GM12873 (cell line): ENCODE measurements at regions not wholly inside any gene's neighbourhood (a gene's known extent, or its start where the extent isn't known, plus 50 kb on each side); places are given as distances from the start of the nearest gene placed in this dataset.

Experiments
- TF ChIP-seq, protein P1 (sequence below): IDR thresholded peaks from 2 replicates; pipeline ENCODE4 v1.5.1; 2012; ENCODE audit warnings: low read depth, mild to moderate bottlenecking, moderate library complexity, low read length, control low read depth; ENCODE audit not compliant: insufficient read depth; ENCODE audit errors: missing control alignments

DNA sequence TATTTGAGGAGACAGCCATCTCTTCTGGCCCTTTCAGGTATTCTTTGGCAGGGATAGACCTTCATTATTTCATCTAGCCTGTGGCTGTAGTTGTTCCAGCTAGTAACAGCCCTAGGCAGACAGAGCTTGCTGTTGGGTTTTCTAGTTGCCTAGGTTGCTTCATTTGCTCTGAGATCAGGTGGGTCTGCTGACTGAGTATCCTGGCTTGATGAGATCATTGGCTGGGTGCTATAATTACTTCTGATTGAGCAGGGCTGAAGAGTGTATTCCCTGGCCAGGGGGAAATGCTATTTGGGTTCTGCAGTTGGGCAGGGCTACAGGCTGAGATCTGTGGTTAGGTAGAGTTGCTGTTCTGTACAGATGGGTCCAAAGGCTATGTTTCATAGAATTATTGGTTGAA lies 456.1 kb downstream of the PSAT1 start:
- TF ChIP-seq, protein P1, sequence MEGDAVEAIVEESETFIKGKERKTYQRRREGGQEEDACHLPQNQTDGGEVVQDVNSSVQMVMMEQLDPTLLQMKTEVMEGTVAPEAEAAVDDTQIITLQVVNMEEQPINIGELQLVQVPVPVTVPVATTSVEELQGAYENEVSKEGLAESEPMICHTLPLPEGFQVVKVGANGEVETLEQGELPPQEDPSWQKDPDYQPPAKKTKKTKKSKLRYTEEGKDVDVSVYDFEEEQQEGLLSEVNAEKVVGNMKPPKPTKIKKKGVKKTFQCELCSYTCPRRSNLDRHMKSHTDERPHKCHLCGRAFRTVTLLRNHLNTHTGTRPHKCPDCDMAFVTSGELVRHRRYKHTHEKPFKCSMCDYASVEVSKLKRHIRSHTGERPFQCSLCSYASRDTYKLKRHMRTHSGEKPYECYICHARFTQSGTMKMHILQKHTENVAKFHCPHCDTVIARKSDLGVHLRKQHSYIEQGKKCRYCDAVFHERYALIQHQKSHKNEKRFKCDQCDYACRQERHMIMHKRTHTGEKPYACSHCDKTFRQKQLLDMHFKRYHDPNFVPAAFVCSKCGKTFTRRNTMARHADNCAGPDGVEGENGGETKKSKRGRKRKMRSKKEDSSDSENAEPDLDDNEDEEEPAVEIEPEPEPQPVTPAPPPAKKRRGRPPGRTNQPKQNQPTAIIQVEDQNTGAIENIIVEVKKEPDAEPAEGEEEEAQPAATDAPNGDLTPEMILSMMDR = no peak

DNA sequence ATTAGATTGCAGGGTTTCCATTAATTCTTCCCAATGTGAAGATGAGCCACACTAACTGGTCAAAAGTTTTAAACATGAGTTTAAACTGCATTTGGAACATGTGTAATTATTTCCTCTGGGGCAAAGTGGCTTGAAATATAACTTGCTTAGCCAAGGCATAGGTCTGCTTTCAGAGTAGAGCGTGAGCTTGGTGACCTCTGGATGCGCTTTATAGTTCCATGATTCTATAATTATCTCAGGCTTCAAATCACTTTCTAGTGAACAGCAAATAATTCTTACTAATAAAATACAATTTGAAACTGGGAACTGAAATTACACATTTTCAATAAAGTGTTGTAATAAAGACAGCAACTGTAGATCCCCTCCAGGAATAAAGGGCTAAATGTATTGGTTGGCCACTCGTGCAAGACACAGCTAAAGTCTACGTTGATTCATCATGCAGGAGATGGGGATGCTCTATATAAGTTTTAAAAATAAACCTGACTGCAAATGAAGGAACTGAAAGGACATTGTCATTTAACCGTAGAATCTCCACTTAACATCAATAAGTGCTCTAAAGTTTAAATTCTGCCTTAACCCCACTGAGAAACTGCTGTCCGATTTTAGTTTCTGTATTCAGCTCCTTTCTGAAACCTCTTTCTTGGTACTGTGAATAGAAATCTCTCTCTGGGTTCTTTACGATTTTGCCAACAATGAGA lies 460.0 kb downstream of the PSAT1 start:
- TF ChIP-seq, protein P1 = no peak

DNA sequence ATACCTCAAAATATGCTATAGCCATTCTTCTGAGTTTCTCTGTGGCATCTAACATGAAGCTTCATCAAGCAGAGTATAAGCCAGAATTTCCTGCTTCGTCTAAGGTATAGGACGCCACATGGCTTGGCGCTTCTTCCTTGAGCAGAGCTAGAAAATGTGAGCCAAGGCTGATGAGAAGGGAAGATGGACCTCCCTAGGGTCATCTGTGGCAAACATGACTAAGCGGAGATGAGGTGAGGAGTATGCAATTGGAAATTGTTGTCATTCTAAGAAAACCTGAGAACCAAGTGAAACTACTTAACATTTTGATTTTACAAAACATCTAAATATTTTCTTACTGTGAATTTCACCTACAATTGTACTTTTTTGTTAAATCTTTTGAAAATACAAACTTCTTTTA lies 466.5 kb downstream of the PSAT1 start:
- TF ChIP-seq, protein P1 = no peak

DNA sequence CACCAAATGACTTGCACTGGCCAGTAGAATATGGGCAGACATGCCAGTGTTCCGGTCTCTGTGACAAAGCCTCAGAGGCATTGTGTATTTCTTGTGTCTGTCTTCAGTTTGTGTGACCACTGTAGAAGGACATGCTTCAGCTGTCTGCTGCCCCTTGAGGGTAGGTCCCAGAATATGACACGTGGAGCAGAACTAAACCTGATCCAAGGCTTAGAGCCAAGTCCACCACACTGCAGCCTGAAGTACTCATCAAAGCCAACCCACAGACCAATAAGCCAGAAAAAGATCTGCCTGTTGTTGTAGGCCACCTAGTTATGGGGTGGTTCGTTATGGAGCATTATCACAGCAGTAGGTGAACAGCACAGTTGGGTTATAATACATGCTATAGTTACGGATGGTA lies 468.9 kb downstream of the PSAT1 start:
- TF ChIP-seq, protein P1 = no peak

DNA sequence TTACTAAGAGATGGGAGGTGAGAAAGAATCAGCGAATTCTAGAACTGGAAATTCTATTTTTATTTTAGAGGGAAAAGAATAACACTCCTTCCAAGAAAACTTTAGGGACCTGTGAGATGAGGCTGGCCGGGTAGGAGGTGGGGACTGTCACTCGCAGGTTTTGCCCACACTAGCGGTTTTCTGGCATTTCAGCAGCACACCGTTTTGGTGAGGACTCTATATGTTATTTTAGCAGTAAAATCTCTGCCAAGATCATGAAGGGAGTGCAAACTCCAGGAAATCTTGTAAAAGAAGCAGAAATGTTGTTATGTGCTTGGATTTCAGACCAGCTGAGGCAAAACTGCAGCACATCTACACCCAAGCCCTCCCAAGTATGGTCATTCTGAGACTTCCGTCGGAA lies 470.6 kb downstream of the PSAT1 start:
- TF ChIP-seq, protein P1 = no peak

DNA sequence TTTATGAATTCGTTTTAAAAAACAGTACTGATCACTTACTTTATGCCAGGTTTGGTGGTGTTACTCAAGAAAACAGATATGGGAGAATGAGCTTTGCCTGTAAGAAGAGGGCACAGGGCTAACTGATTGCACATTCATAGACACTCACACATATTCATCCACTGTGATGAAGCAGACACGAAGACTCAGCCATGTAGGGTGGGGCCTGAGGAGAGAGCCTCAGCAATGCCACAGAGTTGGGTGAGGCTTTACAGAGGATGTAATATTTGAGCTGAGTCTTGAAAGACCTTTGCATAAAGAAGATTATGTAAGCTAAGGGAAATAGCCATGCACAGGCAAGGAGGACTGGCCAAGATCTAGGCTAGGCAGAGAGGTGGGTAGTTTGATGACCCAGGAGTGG lies 472.8 kb downstream of the PSAT1 start:
- TF ChIP-seq, protein P1 = no peak

DNA sequence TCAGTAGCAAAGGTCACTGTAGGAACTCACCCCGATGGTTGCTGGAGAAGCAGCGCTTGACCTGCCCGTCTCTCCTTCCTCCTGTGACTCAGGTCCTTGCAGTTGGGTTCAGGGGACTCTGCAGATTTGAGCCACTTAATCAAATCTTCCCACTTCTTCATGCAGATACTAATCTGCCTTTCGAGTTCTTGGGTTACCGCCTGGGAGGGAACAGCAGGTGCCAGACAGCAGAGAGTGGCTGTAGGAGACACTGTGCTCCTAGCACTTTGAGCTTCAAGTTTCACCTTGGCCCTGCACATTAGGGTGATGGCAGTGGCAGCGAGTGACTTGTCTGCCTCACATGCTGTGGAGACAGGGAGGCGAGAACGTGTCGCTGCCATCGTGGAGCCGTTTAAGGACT lies 478.3 kb downstream of the PSAT1 start:
- TF ChIP-seq, protein P1 = no peak
